T-helper 2 cell (primary cell): ENCODE measurements at regions not wholly inside any gene's neighbourhood (a gene's known extent, or its start where the extent isn't known, plus 50 kb on each side); places are given as distances from the start of the nearest gene placed in this dataset.
"Not testable (repeated sequence)": the region's sequence is repeated elsewhere in the genome, so short reads cannot be mapped to it uniquely, and the experiment has no call there.

ENCODE experiments used
- DNase-seq, 5 experiments: peaks; one replicate each; pipeline versions ENCODE4 v3.0.0 to v3.0.0-alpha.2; 2012 to 2022

DNA sequence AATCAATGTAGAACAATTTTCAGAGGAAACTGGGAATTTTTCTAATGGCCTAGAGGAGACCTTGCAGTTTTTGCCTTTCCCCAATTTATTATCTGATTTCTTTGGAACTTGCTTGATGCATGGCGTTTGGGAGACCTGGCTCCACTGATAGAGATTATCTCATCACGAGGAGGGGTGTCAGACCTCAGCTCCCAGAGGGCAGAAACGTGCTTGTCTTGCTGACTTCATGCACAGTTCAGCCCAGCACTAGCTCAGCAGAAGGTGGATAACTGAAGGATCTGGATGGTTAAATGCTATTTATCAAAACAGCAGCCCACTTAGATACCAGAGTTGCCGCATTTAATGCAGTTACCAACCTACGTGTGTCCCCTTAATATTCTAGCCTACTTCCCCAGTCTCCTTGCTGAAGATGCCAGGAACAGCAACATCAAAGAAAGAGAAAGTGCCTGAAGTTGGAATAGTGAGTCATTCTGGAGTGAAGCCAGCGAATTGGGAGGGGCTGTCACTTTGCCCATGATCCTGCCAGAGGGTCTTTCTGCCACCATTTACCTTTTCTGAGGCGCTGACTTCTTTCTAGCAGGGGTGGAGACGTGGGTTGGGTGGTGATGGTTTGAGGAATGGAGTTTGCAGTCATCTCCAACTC, 133.5 kb upstream of the CADM1 start:
- DNase-seq: no peak

DNA sequence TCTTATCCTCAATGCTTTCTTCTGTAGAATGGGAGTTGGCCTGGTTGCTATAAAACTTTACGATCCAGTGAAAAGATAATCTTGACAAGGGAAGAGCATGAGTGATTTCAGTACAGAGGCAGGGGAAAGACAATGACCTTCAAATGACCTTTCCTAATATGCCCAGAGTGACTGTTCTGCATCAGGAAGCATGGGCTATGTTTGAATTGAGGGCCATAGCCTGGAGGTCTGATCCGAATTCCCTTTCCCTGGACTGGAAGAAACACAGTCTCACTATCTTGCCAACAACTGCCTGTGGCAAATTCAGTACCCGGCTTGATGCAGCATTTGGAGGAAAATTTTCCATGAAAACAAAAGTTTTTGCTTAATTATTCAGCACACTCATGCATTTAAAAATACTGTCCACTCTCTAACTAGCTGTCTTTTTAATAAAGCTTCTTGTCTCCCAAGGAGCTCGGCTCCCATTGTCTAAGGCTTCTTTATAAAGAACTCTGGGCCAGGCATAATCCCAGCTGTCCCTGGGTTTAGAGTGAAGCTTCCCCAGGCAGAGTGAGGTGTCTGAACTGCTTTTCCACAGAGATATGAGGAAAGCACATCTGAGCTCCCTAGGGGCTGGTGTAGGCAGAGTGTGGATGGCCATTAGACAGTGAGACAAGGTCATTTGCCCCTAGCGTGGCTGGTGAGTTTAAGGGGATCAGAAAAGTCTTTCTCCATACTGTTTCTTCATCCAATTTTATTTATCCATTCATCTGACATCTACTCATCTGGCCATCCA, 132.7 kb upstream of the CADM1 start:
- DNase-seq: no peak

DNA sequence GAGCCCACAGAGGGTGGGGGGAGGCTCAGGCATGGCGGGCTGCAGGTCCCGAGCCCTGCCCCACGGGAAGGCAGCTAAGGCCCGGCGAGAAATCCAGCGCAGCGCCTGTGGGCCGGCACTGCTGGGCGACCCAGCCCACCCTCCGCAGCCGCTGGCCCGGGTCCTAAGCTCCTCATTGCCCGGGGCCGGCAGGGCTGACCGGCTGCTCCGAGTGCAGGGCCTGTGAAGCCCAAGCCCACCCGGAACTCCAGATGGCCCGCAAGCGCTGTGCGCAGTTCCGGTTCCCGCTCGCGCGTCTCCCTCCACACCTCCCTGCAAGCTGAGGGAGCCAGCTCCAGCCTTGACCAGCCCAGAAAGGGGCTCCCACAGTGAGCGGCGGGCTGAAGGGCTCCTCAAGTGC, 129.8 kb upstream of the CADM1 start:
- DNase-seq: not testable (repeated sequence)

DNA sequence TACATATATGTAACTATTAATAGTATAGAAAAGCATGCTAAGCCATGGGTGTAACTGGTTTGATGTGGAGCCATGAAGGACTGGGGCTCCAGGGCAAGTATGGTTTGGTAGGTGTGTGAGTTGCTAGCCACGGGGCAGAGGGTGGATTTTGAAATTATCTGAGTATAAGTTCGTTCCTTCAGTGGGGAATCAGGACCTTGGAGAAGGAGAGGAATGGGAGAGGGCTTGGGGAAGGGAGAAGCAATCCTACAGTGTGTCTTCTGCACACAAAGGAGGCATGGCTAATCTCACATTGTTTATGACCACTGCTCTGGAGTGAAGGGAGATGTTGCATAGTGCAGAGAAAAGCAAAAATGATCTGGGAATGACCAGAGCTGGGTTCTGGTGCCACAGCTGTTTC, 127.8 kb upstream of the CADM1 start:
- no peak for DNase-seq

DNA sequence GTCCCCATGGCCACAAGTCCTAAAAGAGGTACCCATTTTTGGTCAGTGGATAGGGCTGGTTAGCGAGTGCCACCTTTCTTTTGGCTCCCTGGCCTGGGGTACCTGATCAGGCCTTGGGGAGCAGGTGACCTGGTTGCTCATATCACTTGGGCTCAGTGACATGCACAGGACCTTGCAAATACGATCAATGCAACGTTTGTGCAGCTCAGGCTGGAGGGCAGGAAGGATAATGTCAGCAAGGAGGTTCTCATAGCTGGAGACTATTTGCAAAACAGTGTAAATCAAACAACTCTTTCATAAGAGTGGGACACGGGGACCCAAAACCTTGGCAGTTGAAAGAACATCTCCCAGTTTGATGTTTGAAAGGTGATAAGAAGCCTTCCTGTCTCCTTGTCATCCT, 127.4 kb upstream of the CADM1 start:
- no peak for DNase-seq

DNA sequence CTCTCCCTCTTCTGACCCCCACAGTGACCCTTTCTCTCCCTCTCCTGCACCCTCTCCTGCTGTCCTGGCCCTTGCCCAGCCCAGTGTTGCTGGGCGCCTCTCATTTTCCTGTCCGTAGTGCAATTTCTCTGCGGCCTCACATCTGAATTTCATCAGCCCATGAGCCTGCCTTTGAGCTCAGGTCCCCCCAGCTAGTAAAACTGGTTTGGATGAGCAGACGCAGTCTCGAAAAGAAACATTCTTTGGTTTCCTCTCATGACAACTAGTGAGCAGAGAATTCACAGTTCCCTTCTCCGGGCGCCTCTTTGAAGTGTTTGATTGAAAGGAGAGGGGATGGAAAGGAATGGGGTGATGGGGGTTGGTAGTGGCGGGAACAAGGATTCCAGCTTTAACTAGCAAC, 126.0 kb upstream of the CADM1 start:
- no peak for DNase-seq

DNA sequence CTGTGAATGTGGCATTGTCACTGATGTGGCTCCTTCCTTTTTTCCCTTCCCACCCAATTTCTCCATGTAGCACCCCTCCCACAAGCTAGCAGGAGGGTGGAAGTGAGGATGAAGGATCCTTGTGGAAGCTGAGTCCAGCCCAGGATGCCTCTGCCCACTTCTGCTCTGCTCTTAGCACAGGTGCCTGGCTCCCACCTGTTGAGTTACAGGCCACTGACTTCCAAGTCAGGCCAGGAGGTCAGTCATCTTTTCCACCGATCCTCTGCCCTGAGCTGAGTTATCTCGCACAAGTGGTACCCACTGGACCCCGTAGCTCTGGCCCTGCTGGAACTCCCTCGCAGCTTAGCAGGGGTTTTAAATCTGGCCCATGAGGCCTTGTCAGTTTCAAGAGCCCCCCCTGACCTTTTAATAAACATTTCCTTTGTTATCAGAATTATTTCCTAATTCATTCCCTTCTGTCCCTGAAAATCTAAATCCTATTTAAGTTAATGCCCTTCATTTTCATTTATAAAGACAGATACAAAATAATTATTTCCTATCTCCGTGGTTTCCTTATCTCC, 125.3 kb upstream of the CADM1 start:
- DNase-seq: no peak

DNA sequence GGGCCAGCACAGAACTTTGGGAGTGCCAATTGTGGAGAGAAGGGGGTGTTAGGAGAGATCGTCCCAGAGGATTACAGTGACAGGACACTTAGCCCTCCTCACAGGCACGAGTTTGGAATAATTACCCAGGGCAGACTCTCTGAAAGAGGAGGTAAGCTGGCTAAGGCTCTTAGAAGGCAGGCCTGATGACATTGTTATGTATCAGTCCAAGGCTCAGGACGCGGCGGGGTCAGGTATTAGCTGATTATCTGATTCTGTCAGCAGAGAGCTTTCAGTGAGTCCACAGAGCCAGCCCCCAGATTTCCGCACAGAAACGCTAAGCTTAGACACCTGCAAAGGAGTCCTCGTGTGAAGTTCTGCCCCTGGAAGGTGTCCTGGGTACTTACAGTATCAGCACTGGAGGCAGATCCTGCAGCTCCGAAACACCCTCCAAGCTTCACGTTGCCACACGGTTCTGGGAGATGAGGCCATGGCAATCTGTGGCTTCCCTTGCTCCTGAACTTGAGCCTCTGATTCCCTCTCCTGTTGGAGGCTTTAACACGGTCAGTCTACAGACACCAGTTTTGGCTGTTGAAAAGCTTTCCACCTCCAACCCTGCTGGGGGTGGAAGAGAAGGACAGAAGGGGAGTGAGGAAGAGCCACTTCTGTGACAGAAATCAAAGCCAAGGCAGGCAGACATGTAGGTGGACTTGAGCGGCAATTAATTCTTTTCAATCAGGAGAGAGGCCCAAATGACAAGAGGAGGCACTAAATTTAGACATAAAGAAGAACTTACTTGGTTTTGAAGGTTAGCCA, 123.6 kb upstream of the CADM1 start:
- DNase-seq: no peak

DNA sequence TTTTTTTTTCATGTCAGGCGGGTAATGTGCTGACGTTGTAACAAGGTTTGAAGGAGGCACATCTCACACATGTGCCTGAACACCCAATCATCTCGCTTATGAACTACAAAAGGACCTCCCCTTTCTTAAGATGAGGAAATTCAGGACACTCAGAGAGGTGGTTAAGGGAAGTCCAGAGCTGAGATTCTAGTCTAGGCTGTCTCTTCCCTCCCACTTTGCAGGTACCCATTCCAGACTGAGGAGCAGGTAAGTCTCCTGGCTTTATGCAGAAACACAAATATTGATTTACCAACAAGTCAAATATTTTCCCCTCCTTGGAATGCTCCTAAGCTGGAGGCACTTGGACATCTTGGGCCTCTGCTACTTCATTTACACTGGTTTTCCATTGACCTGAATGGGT, 122.9 kb upstream of the CADM1 start:
- DNase-seq: no peak

DNA sequence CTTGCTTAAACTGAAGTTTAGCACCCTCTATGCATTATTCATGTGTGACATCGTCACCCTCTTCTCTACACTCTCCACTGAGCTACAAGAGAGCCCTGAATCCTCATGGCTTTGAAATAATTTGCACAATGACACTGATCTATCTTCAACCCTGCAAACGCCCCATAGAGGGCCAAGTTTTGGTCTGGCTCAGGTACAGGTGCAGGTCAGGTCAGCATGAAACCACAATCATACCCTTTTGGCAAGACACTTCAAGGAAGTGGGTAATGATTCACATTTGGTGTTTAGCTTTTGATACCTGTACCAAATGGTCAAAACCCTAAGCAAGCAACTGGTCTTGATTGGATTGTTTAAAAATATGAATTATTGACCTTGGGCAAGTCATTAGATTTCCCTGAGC, 122.2 kb upstream of the CADM1 start:
- DNase-seq: no peak

DNA sequence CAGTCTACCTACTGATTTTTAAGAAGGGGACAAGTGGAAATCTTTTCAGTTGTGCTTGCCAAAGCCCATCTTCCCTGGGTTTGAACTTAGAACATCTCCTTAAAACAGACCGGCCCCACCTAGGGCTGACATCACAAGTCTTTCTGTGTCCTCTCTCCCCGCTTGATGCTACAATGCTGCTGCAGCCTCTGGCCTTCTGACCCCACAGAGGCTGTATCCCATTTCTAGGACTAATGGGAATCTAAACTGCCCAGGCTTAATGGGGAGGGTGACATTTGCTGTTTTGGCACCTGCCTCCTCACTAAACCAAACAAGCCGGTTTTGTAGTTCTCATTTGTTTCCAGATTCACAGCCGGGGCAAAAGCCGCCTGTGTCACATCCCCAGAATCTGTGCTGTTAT, 121.3 kb upstream of the CADM1 start:
- no peak for DNase-seq

DNA sequence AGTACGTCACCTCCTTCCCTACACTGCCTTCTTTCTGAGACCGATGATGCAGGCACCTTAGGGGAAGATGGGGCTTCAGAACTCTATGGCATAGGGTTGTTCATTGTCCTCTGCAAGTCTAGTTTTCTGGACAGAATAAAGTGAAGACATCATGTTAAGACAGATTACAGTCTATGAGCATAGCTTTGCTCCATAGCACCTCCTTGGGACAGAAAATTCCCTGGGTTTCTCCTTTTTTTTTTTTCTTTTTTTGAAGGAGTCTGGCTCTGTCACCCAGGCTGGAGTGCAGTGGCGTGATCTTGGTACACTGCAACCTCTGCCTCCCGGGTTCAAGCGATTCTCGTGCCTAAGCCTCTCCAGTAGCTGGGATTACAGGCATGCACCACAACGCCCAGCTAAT, 119.8 kb upstream of the CADM1 start:
- DNase-seq: no peak

DNA sequence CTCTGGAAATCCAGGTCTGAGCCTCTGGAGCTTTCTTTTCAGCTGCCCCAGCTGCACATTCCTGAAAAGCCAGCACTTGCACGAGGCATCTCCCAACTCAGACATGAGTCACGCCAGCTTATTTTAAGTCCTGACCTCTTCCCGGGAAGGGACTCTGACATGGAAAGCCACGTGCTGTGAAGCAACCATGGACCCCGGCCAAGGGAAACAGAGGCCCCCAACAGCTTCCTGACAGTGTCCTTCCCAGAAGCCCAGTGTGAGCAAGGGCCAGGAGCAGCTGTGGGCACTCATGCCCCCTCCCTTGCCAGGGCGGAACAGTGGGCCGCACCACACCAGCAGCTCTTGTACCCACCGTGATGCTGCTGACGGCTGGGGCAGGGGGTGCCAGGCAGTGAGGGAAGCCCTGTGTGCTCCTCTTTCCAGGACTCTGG, 118.8 kb upstream of the CADM1 start:
- DNase-seq: no peak

DNA sequence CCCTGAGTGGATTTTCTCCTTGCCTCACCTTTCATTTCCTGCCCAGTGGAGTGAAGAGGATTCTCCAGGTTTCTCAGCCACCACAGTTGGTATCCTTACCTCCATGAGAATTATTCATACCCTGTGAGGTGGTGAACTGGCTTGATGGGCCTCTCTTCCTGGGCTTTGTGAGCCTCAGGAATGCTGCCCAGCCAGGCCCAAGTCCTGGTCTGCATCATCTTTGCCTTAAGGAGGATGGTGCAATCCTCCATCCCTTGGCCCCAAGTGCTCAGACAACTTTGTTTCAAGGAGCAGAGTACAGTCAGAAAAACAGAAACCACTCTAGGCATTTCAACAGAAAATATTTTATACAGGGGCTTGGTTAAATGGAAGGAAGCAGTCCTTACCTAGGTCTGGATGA, 114.2 kb upstream of the CADM1 start:
- DNase-seq: no peak

DNA sequence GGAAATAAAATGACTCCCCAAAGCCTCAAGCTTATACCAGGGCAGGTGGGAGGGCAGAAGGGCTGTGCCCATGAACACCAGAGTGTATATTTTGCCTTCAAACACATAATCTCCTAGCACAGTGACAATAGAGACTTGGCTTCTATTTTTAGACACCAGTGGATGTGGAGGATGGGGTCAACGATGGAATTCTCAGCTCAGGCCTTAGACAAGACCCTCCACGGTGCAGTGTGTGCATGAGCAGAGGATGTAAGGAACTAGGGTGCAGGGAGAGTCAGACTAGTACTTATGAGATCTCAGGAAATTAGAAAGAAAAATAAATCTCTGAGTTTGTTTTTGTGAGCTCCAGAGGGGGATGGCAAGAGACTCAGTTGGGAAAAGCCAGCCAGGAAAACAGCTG, 113.6 kb upstream of the CADM1 start:
- no peak for DNase-seq

DNA sequence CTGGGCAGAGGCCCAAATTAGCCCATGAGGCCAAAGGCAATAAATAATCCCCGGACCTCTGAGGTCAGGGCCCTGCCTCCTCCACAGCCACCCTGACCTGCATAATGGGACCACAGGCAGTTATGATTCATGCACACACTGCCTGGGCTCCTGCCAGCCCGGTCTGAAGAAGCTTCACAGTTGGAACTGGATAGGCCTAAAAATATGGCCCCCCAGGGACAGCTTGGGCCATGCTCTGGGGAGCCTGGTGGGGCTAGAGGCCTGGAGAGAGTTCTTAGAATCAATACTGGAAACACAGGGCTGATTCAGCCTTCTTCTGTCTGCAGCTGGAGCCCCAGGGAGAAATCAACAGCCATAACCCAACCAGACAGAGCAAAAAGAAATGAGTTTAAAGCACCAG, 112.8 kb upstream of the CADM1 start:
- no peak for DNase-seq

DNA sequence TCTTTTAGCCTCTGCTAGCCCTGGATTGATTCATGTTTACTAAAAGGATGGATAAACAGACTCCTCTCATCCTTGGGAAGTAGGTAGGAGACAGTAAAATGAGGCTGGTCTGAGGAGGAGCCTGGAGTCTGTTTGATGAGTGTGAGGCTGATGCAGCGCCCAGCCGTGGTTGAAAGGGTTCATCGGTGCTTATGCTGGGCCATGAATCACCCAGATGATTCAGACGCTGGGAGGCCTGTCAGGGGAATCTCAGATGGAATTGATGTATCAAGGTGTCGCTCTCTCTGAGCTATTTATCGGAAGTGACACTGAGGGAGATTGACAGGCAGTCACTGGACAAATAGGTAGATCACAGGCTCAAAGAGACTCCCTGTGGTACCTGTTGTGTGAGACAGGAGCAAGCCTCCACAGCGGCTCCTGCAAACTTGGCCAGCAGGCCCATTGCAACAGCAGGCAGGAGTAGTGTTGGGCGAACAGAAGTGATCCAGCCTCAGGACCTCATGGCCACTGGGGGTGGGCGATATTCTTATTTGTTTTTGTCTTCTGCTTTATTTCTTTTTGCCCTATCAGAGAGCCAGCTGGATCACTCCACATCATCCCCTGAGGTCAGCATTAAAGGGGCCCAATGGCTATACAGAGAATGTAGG, 109.9 kb upstream of the CADM1 start:
- no peak for DNase-seq

DNA sequence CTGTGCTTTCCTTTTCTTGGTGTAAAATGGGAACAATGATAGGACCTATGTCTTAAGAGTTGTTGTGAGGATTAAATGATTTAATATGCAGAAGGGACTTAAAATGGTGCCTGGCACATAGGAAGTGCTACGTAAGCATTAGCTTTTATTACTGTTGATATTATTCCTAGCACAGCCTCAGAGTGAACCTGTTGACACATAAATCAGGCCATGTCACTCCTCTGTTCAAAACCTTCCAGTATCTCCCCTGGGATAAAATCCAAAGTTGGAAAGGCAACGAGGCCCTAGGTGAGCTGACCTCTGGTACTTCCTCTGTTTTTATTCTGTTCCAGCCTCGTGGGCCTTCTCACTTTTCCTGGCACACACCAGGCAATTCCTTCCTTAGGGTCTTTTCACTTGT, 108.8 kb upstream of the CADM1 start:
- no peak for DNase-seq

DNA sequence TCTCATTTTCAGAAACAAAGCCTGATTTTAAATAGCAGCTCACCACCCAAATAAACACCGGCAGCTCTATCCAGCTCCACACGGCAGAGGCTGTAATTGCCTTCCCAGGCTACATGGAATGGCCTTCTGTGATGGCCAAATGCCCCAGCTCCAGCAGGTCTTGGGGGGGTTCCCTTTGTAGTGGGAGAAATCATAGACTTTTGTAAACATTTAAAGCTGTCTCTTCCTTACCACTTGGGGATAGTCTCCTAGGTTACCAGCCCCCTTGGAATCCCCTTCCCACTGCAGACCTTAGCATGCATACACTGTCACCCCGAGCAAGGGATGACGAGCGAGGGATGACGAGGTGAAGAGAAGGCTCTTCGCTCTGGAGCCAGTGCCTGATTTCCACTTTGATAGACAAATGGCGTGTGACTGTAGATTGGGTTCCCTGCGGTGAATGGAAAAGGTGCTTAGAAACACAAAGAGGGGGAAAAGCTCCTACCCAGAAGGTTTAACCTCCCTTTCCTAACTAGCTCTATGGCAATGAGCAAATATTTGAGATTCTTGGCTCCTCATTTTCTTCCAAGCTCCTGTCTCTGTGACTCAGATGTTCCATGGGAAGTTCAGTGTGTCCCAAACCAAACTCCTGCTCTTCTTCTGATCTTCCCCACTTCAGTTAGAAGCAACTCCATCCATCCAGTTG, 108.0 kb upstream of the CADM1 start:
- DNase-seq: no peak

DNA sequence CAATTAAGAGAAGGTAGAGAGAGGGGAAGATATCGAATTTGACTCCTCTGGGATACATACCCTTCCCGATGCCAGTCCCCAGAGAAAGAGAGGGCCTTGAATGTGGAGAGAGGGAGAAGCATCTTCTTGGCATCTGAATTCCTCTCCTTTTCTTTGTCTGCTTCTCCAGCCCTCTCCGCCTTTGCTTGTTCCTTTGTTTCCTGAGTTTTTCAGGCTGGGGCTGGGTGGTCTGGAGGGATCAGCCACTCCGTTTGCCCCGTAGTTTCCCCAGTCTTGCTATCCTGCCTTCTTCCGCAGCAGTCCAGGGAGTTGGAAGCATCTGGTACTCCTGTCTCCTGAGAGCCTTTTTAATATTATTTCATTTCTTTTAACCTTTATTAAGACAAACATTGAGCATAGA, 107.1 kb upstream of the CADM1 start:
- DNase-seq: no peak

DNA sequence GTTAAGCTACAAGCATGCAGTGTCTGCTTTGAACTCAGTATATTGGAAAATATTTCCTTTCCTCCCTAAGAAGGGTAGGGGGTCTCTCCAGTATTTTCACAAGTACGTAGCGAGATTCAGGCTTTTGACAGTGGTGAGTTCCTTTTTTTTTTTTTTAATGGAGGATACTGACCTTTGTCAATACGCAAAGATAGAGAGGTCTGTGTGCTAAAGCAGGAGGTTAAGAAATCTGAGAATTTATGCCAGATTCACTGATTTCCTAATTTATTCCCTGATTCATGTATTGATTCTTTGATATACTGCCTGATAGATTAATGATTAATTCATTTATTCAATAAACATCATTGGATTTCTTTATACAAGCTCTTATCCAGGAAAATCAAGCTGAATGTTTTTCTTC, 106.7 kb upstream of the CADM1 start:
- DNase-seq: no peak

DNA sequence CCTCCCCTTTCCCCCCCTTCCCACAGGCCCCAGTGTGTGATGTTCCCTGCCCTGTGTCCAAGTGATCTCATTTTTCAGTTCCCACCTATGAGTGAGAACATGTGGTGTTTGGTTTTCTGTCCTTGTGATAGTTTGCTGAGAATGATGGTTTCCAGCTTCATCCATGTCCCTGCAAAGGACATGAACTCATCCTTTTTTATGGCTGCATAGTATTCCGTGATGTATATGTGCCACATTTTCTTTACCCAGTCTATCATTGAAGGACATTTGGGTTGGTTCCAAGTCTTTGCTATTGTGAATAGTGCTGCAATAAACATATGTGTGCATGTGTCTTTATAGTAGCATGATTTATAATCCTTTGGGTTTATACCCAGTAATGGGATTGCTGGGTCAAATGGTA, 106.0 kb upstream of the CADM1 start:
- DNase-seq: not testable (repeated sequence)
